KBM-7 (cell line): ENCODE measurements at regions not wholly inside any gene's neighbourhood (a gene's known extent, or its start where the extent isn't known, plus 50 kb on each side); places are given as distances from the start of the nearest gene placed in this dataset.

Source experiments
- DNase-seq: peaks from one replicate; pipeline ENCODE4 v3.0.0-alpha.2; 2015
- in situ Hi-C: fragments of 300-500 bp; cut with MboI; formaldehyde crosslinking; loops from 2 replicates; pipeline ENCODE4 v1.14.3; 2020; ENCODE audit warnings: low sequenced_read_pairs, low pct_unique_long_range_greater_than_20kb, mixed read lengths

GRCh38 chr11:70700871-70701270 is 302.5 kb downstream of the CTTN start:
- in situ Hi-C loops, result no loop called here
- DNase-seq, result no peak

- in situ Hi-C loops, result no loop called here
- no peak for DNase-seq
Measured at GRCh38 chr11:70702040-70702648, 303.8 kb downstream of the CTTN start.

GRCh38 chr11:70703141-70704064 is 305.1 kb downstream of the CTTN start:
- DNase-seq, result no peak
- in situ Hi-C loops, result no loop called here

GRCh38 chr11:70705097-70705496 is 306.8 kb downstream of the CTTN start:
- in situ Hi-C loops, result no loop called here
- DNase-seq, result no peak

GRCh38 chr11:70705930-70706329 is 307.6 kb downstream of the CTTN start:
- in situ Hi-C loops, result no loop called here
- no peak for DNase-seq

GRCh38 chr11:70707821-70708220 is 309.5 kb downstream of the CTTN start:
- in situ Hi-C loops, result no loop called here

GRCh38 chr11:70709596-70709995 is 311.3 kb downstream of the CTTN start:
- no peak for DNase-seq
- in situ Hi-C loops, result no loop called here

More at GRCh38 chr11:70707821-70708220, 309.5 kb downstream of the CTTN start:
- no peak for DNase-seq

- in situ Hi-C loops, result no loop called here
- DNase-seq, result no peak
Measured at GRCh38 chr11:70710192-70710591, 311.9 kb downstream of the CTTN start.

- in situ Hi-C loops, result no loop called here
- DNase-seq, result no peak
Measured at GRCh38 chr11:70710601-70711000, 312.3 kb downstream of the CTTN start.

- no peak for DNase-seq
- in situ Hi-C loops, result no loop called here
Measured at GRCh38 chr11:70711095-70711910, 313.0 kb downstream of the CTTN start.

GRCh38 chr11:70711911-70712185 is 313.5 kb downstream of the CTTN start:
- no peak for DNase-seq
- in situ Hi-C loops, result no loop called here

GRCh38 chr11:70712471-70712870 is 314.1 kb downstream of the CTTN start:
- DNase-seq, result no peak
- in situ Hi-C loops, result no loop called here

GRCh38 chr11:70713086-70713835 is 314.9 kb downstream of the CTTN start:
- no peak for DNase-seq
- in situ Hi-C loops, result no loop called here

- no peak for DNase-seq
- in situ Hi-C loops, result no loop called here
Measured at GRCh38 chr11:70713988-70714665, 315.8 kb downstream of the CTTN start.

GRCh38 chr11:70715166-70715951 is 317.0 kb downstream of the CTTN start:
- DNase-seq, result no peak
- in situ Hi-C loops, result no loop called here

GRCh38 chr11:70716216-70716615 is 317.9 kb downstream of the CTTN start:
- in situ Hi-C loops, result no loop called here
- DNase-seq, result no peak

GRCh38 chr11:70716986-70717775 is 318.9 kb downstream of the CTTN start:
- peak; percentile 13 for DNase-seq
- in situ Hi-C loops, result no loop called here
